ENCODE measurements at regions not wholly inside any gene's neighbourhood (a gene's known extent, or its start where the extent isn't known, plus 50 kb on each side); places are given as distances from the start of the nearest gene placed in this dataset.

- TF ChIP-seq POLR2A (IDR thresholded peaks at IDR 0.05) (no peak), CTCF (IDR thresholded peaks at IDR 0.05) (no peak)
These were observed 468.9 kb upstream of the CTSO start for GRCh38 chr4:156422576-156422975.

Data from lower leg skin (tissue), 3 donors.